HK-2 (cell line): ENCODE measurements at regions not wholly inside any gene's neighbourhood (a gene's known extent, or its start where the extent isn't known, plus 50 kb on each side); places are given as distances from the start of the nearest gene placed in this dataset.

Experiments used
- DNase-seq: peaks from one replicate; pipeline ENCODE4 v3.0.0-alpha.2; 2018; ENCODE audit not compliant: unreplicated experiment

DNA sequence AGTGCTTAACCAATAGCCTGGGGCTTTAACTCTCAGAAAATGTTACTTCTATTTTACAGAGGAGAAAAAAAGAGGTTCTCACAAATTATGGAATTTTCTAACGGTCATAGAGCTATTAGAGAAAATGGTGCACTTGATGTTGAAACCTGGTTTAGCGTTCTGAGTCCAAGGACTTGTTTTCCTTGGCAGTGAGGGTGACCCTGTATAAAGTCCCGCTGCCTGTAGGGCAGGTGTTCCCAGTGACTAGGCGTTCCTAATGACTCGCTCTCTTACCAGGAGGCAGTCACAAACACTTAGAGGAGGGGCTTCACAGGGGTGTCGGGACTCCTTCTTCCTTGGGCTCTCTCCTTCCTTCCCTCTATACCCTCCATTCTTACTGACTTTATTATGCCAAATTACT, 175.8 kb downstream of the ACTR3 start:
- no peak for DNase-seq

DNA sequence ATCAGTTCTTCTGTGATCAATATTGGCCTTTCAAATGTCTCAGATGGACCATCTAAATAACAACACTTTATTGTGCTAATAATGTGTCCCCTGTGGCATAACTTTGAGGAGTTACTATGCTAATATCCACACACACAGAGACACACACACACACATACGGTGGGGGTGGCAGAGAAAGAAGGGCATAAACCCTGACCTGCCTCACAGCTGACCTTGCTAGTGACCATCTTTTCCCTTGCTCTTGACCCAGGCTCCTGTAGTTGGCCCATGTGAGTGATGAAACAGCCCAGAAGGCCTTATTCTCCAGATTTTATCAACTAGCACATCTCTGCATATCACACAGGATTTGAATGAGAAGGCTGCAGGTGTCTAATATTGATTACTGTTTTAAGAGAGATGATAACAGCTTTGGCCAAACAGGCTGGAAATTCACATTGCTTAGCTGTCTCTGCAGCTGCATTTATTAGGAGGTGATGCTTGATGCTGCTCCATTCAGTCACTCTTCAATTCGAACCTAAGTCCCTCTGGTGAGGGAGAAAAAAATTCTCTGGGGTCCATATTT, 176.4 kb downstream of the ACTR3 start:
- no peak for DNase-seq

- no peak for DNase-seq
Measured at GRCh38 chr2:114068438-114068837, 178.5 kb downstream of the ACTR3 start.

GRCh38 chr2:114076961-114077360, 187.1 kb downstream of the ACTR3 start:
- DNase-seq: no peak

DNA sequence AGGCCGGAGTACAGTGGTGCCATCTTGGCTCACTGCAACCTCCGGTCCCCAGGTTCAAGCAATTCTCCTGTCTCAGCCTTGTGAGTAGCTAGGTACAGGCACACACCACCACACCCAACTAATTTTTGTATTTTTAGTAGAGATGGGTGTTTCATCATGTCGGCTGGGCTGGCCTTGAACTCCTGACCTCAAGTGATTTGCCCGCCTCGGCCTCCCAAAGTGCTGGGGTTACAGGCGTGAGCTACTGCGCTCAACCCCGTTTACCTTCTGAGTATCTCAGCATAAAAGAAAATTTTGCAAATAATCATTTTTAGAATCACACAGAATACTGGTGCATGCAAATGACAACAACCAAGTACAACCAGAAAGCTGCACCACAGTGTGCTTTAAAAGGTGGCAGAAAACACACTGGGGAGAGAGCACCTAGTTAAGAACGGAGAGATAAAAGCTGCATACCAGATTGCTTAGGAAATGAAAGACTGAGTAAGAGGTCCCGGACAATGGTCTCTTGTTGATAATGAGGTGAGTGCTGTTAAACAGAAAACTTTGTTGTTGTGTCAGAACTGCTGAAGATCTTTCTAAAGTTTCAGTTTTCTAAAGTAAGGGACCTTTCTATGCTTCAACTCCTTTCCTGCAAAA, 189.6 kb downstream of the ACTR3 start:
- no peak for DNase-seq

- no peak for DNase-seq
Measured at GRCh38 chr2:114082731-114083433, 193.0 kb downstream of the ACTR3 start.

DNA sequence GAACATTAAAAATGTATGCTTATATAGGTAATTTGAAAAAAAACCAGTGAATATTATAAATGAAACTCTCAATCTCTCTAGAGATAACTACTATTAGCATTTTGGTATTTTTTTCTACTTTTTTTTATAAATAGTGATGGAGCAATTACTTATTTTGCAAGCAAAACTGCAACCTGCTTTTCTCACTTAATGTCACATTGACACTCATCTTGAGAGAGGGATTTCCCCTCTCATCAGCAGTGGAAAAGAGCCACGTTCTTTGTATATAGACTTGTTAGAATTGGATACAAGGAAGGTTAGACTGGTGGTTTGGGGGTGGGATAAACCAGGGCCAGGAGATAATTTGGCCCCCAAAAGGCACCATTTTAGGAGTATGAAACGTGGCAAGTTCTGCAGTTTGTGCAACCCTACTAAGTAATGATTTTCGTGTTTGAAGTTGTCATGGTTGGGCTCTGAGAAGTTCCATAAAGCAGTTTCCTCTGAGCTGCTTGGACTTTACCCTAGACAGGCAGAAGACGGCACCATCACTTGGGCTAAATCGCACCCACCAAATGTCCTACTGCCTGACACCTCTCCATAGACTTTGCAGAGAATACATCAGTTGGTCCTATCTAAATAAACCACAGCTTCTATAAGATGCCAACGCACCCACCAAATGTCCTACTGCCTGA, 194.0 kb downstream of the ACTR3 start:
- DNase-seq: no peak

GRCh38 chr2:114085238-114085637, 195.3 kb downstream of the ACTR3 start:
- DNase-seq: no peak

DNA sequence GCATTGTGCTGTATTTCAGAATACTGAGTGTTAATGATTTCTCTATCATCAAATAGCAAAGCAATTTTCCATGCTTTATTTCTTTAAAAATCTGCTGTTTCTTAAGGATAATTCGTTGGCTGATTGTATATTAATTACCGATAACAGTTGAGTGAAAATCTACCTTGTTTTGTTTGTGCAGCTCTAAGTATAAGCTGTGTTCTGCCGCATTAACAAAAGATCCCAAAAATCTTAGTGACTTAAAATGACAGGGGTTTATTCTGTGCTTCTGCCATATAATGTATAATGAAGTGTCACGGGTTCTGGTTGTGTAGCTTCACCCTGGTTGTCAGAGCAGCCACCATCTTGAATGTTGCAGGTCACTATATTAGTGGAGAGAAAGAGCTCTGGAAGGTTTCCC, 196.1 kb downstream of the ACTR3 start:
- no peak for DNase-seq

DNA sequence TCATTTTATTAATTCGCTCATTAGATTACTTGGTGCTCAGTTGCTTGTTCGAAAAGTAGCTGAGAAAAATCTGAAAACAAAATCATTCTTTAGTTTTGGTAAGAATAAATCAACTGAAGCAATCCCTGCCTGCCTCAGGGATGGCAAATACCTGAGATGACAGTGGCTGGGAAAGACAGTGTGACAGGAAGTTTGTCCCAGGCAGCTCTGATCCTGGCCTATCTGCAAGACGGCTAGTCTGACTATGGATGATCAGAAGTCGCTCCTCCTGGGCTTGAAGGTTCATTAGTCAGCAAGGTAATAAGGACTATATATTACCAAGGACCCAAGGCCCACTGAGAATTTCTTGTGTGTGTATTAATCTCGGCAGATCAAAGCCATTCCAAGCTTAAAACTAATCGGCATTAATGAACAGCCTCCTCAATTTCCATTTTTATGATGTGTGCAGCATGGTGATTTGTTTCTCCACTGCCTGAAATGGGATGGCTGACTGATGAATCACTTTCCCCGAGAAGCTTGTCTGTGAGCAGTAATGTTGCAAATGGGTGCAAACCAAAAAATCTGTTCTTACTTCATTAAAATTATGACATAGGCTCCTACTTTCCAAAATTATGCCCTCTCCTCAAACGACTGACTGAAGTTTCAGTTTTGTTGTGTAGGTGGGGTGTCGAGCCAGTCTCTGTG, 199.9 kb downstream of the ACTR3 start:
- no peak for DNase-seq

DNA sequence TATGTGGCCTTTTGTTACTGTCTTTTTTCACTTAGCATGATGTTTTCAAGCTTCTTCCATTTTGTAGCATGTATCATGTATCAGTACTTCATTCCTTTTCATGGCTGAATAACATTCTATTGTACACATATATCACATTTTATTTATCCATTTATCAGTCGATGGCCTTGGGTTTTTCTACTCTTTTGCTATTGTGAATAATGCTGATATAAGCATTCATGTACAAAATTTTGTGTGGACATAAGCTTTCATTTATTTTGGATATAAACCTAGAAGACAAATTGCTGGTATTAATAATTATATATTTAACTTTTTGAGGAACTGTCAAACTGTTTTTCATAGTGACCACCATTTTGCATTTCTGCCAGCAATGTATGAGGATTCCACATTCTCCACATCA, 201.1 kb downstream of the ACTR3 start:
- DNase-seq: no peak

DNA sequence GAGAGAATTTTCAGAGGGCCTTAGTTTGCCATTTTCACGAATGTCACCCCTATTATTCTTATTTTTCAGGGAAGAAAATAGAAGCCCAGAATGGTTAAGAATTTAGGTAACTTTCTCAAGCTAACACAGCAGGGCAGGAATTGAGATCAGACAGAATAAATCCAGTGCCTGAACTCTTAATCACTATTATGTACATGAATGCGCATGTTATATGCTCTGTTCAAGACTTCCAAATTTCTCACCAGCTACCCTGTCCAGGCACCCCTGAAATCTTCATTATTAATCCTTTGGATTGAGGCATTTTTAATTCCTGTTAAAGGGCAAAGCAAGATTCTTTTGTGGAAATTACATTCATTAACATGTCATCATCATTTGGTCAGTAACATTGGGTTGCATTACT, 218.4 kb downstream of the ACTR3 start:
- DNase-seq: no peak

DNA sequence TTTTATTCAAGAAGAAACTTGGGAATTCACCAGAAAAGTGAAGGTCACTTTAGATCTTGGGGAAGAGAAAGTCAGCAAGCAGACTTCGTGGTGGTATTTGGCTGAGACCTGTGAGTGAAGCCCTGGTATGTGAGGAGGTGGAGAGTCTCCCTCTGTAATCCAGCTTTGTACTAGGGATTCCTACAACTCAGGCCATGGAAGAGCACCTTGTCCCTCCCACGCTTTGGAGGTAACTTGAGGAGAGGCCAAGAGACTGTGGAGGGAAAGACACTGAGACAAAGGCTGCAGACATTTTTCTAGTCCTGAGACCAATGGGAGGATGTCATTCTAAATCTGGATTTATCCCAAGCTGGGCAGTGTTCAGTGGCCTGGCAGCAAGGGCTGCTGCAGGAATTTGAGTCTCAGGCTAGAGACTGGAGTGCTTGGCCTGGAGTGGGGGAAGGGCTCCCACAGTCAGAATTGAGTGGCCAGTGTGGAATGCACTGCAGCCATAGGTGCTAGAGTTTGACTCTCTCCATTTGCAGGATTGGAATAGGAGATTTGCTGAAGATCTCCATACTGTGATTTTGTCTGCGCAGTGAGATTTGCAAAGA, 219.0 kb downstream of the ACTR3 start:
- no peak for DNase-seq

- DNase-seq: no peak
Measured at GRCh38 chr2:114111329-114111728, 221.4 kb downstream of the ACTR3 start.

- no peak for DNase-seq
Measured at GRCh38 chr2:114113518-114113917, 223.6 kb downstream of the ACTR3 start.

GRCh38 chr2:114118088-114118487, 228.2 kb downstream of the ACTR3 start:
- no peak for DNase-seq

- DNase-seq: no peak
Measured at GRCh38 chr2:114119862-114120261, 230.0 kb downstream of the ACTR3 start.

- DNase-seq: no peak
Measured at GRCh38 chr2:114122930-114123329, 233.0 kb downstream of the ACTR3 start.

GRCh38 chr2:114123925-114124324, 234.0 kb downstream of the ACTR3 start:
- DNase-seq: no peak

- DNase-seq: no peak
Measured at GRCh38 chr2:114127372-114127771, 237.5 kb downstream of the ACTR3 start.

DNA sequence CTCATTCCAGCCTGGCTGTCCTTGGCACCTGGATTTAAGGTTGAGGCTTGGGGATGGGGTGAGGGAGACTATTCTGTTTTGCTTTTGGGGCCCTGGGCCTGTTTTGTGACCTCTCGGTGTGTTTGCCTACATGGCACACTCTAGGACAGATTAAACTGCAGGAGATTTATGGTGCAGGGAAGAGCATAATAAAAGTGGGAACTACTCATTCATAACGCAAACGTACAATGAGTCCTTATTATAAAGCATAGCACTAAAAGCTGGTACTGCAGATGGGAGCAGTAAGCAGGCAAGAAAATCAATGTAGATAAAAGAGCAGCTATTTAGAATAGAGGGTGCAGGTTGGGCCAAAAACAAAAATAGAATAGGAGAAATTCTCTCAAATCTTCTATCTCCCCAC, 238.4 kb downstream of the ACTR3 start:
- DNase-seq: no peak

GRCh38 chr2:114128725-114129124, 238.8 kb downstream of the ACTR3 start:
- no peak for DNase-seq
